ENCODE measurements at regions not wholly inside any gene's neighbourhood (a gene's known extent, or its start where the extent isn't known, plus 50 kb on each side); places are given as distances from the start of the nearest gene placed in this dataset.

- Histone ChIP-seq H2BK5ac (ENCODE audit: low read depth, low read length, poor library complexity, severe bottlenecking) (no peak overlapping the region), H3K4ac (ENCODE audit: low read depth, low read length) (no peak overlapping the region), H3K14ac (replicated peaks; ENCODE audit: low read depth, low read length) (no peak overlapping the region), H2BK15ac (ENCODE audit: low read depth, low read length) (no peak overlapping the region), H2AK9ac (replicated peaks; ENCODE audit: low read depth, low read length, poor library complexity) (no peak overlapping the region), H3K18ac (ENCODE audit: low read depth, low read length) (no peak overlapping the region), H3K4me2 (ENCODE audit: low read depth, low read length) (no peak overlapping the region), H3K23ac (ENCODE audit: low read depth, low read length) (no peak overlapping the region), H2BK20ac (ENCODE audit: low read depth, low read length) (no peak overlapping the region), H3K9ac (ENCODE audit: low read depth, low read length) (no peak overlapping the region), H3K36me3 (ENCODE audit: control insufficient read depth, insufficient read depth, low read length) (no peaks in the 10 kb centered on the region), H3K9me1 (ENCODE audit: insufficient read depth, low read length) (no peaks in the 10 kb centered on the region), H4K20me1 (ENCODE audit: insufficient read depth, low read length) (no peaks in the 10 kb centered on the region), H3K4me3 (ENCODE audit: insufficient read depth, low read depth, low read length) (no peak overlapping the region), H3K4me1 (ENCODE audit: control insufficient read depth, insufficient read depth, low read length) (no peaks in the 10 kb centered on the region), H2AFZ (replicated peaks; ENCODE audit: low read length, poor library complexity) (no peak overlapping the region), H2AK5ac (ENCODE audit: low read depth, low read length) (no peak overlapping the region), H3K27ac (ENCODE audit: insufficient read depth, low read length) (no peak overlapping the region), H3K56ac (ENCODE audit: extremely low read depth, insufficient read depth, low read length) (no peak overlapping the region), H4K5ac (ENCODE audit: low read depth, low read length) (no peak overlapping the region), H3K79me1 (ENCODE audit: low read depth in 1 of 2, low read length in 2 of 2) (no peaks in the 10 kb centered on the region), H4K91ac (ENCODE audit: insufficient read depth, low read depth, low read length) (no peak overlapping the region), H2BK120ac (ENCODE audit: low read depth, low read length) (no peak overlapping the region), H3K27me3 (ENCODE audit: control insufficient read depth, insufficient read depth, low read length) (no peaks in the 10 kb centered on the region), H4K8ac (ENCODE audit: low read depth in 2 of 2, low read length in 2 of 2) (no peak overlapping the region), H3K9me3 (ENCODE audit: control insufficient read depth, insufficient read depth, low read length) (no peaks in the 10 kb centered on the region)
- no TSS peak for BruUV-seq (replicated peaks)
- DNase-seq (no peak), ATAC-seq (ENCODE audit: low read depth) (no peak)
- no peak for TF ChIP-seq SMC3 (IDR thresholded peaks at IDR 0.05; ENCODE audit: low read depth, low read length)
- no peak for TF ChIP-seq BHLHE40 (IDR thresholded peaks at IDR 0.05; ENCODE audit: low read depth, low read length)
- TF ChIP-seq CHD1 (IDR thresholded peaks at IDR 0.05; ENCODE audit: low read depth, low read length) = no peak
- TF ChIP-seq MAZ (IDR thresholded peaks at IDR 0.05; ENCODE audit: borderline replicate concordance, low read depth, low read length) = no peak
- TF ChIP-seq POLR2A (IDR thresholded peaks at IDR 0.05; ENCODE audit: low read depth, low read length) = no peak
- 0% methylated on average over 1 of the region's 4 CpGs; no CpG with 5 or more reads in 1 of the 2 experiments for WGBS, 2 experiments (ENCODE audit: extremely low coverage in 2 of 2, insufficient read length in 1 of 2)
- dilution Hi-C loops (cut with HindIII; ENCODE audit: low sequenced_read_pairs, unreplicated experiment) (no loop called here), intact Hi-C loops (cut with micrococcal nuclease) (no loop called here), in situ Hi-C loops (cut with MboI; ENCODE audit: low sequenced_read_pairs) (no loop called here)
- ChIA-PET POLR2A (ENCODE audit: unreplicated experiment) (interaction anchor here (0.6 kb wide), 1 partner anchor 279 kb away, joined by 7 read pairs; no protein-coding TSS in a partner anchor), CTCF (interaction anchor here (0.9 to 1.1 kb wide), 2 partner anchors 10 to 374 kb away, joined by 3 to 4 read pairs; no protein-coding TSS in a partner anchor)
Measured at GRCh38 chr9:2354216-2354615, 267.4 kb upstream of the VLDLR start.

All from IMR-90 (cell line).